WTC11 (cell line): ENCODE measurements at regions not wholly inside any gene's neighbourhood (a gene's known extent, or its start where the extent isn't known, plus 50 kb on each side); places are given as distances from the start of the nearest gene placed in this dataset.

ENCODE experiments used
- ATAC-seq: fragments of 200-7000 bp; cut with Tn5 transposase; 2 replicates; pipeline ENCODE4 v1.10.0; 2021; ENCODE audit warnings: mild to moderate bottlenecking, moderate library complexity
- CTCF ChIA-PET: fragments of 300-600 bp; sonication (Branson Sonifier 250); formaldehyde crosslinking; loops from one replicate; lab custom pipeline; 2021; ENCODE audit warnings: antibody characterized with exemption; lab: Charles Lee
- POLR2A ChIA-PET: fragments of 350-600 bp; sonication (Branson Sonifier 250); formaldehyde crosslinking; loops from one replicate; lab custom pipeline; 2021; ENCODE audit warnings: antibody characterized with exemption; lab: Charles Lee
- DNase-seq: peaks from one replicate; pipeline ENCODE4 v3.0.0; 2021; ENCODE audit warnings: low spot score
- H3K27ac Mint-ChIP-seq: 2 replicates; pipeline ENCODE4 v1.8.0; 2021; ENCODE audit warnings: mixed read lengths
- H3K27me3 Mint-ChIP-seq: 2 replicates; pipeline ENCODE4 v1.8.0; 2021; ENCODE audit warnings: low read depth, mild to moderate bottlenecking, moderate library complexity, mixed read lengths
- H3K36me3 Mint-ChIP-seq: 2 replicates; pipeline ENCODE4 v1.8.0; 2021; ENCODE audit warnings: mixed read lengths
- H3K4me1 Mint-ChIP-seq: 2 replicates; pipeline ENCODE4 v1.8.0; 2022; ENCODE audit warnings: mixed read lengths
- H3K4me3 Mint-ChIP-seq: 2 replicates; pipeline ENCODE4 v1.8.0; 2021; ENCODE audit warnings: mild to moderate bottlenecking, moderate library complexity, mixed read lengths
- H3K9me3 Mint-ChIP-seq: 2 replicates; pipeline ENCODE4 v1.8.0; 2021; ENCODE audit warnings: mixed read lengths
- CREM ChIP-seq: sonication (generic); formaldehyde crosslinking; IDR thresholded peaks from 2 replicates; pipeline ENCODE4 v1.8.1; 2022; ENCODE audit warnings: mild to moderate bottlenecking, missing genetic modification reagents, moderate library complexity
- FOXK1 ChIP-seq: sonication (generic); formaldehyde crosslinking; IDR thresholded peaks from 2 replicates; pipeline ENCODE4 v1.8.0; 2022; ENCODE audit warnings: mild to moderate bottlenecking, moderate library complexity, missing genetic modification reagents
- JAZF1 ChIP-seq: fragments of 250-450 bp; sonication (Bioruptor Pico); IDR thresholded peaks from 2 replicates; pipeline ENCODE4 v1.9.0; 2021; ENCODE audit warnings: moderate library complexity, mild to moderate bottlenecking, inconsistent platforms
- MYBL2 ChIP-seq: sonication (generic); formaldehyde crosslinking; IDR thresholded peaks from 2 replicates; pipeline ENCODE4 v1.8.1; 2023; ENCODE audit warnings: mild to moderate bottlenecking, moderate library complexity, missing genetic modification reagents
- NFATC4 ChIP-seq: fragments of 250-450 bp; sonication (Bioruptor Pico); IDR thresholded peaks from 2 replicates; pipeline ENCODE4 v1.9.0; 2021; ENCODE audit warnings: mild to moderate bottlenecking
- NR1H2 ChIP-seq: sonication (generic); formaldehyde crosslinking; IDR thresholded peaks from 2 replicates; pipeline ENCODE4 v1.9.0; 2021; ENCODE audit warnings: mild to moderate bottlenecking, moderate library complexity, missing genetic modification reagents
- NR3C1 ChIP-seq: sonication (generic); formaldehyde crosslinking; conservative IDR thresholded peaks from 2 replicates; pipeline ENCODE4 v1.8.1; 2023; ENCODE audit warnings: low read depth, mild to moderate bottlenecking, missing genetic modification reagents
- RELA ChIP-seq: sonication (generic); formaldehyde crosslinking; IDR thresholded peaks from 2 replicates; pipeline ENCODE4 v1.8.1; 2022; ENCODE audit warnings: missing genetic modification reagents, mild to moderate bottlenecking, borderline replicate concordance
- SOX15 ChIP-seq: fragments of 250-450 bp; sonication (Bioruptor Pico); IDR thresholded peaks from 2 replicates; pipeline ENCODE4 v1.9.0; 2021; ENCODE audit warnings: mild to moderate bottlenecking
- SP1 ChIP-seq: sonication (generic); formaldehyde crosslinking; conservative IDR thresholded peaks from 2 replicates; pipeline ENCODE4 v1.8.1; 2022; ENCODE audit warnings: missing genetic modification reagents
- STAT6 ChIP-seq: sonication (generic); formaldehyde crosslinking; conservative IDR thresholded peaks from 2 replicates; pipeline ENCODE4 v1.8.1; 2023; ENCODE audit warnings: mild to moderate bottlenecking, low read depth, missing genetic modification reagents, moderate library complexity
- TEAD4 ChIP-seq: sonication (generic); formaldehyde crosslinking; IDR thresholded peaks from 2 replicates; pipeline ENCODE4 v1.8.0; 2022; ENCODE audit warnings: mild to moderate bottlenecking, missing genetic modification reagents
- ZNF219 ChIP-seq: sonication (generic); formaldehyde crosslinking; IDR thresholded peaks from 2 replicates; pipeline ENCODE4 v1.8.0; 2023; ENCODE audit warnings: missing genetic modification reagents, mild to moderate bottlenecking, borderline replicate concordance
- ZSCAN18 ChIP-seq: fragments of 250-450 bp; sonication (Bioruptor Pico); IDR thresholded peaks from 2 replicates; pipeline ENCODE4 v2.1.2; 2022; ENCODE audit warnings: mild to moderate bottlenecking, moderate library complexity
- TF ChIP-seq, protein P1 (sequence below): fragments of 200-600 bp; IDR thresholded peaks from 2 replicates; pipeline ENCODE4 v1.8.0; 2022; ENCODE audit warnings: antibody characterized with exemption
- TF ChIP-seq, protein P2 (sequence below): fragments of 250-450 bp; sonication (Bioruptor Pico); IDR thresholded peaks from 2 replicates; pipeline ENCODE4 v1.9.0; 2021; ENCODE audit warnings: moderate library complexity, mild to moderate bottlenecking, inconsistent platforms, borderline replicate concordance
- TF ChIP-seq, protein P3 (sequence below): fragments of 250-450 bp; sonication (Bioruptor Pico); IDR thresholded peaks from 2 replicates; pipeline ENCODE4 v1.9.0; 2021; ENCODE audit warnings: mild to moderate bottlenecking, borderline replicate concordance

DNA sequence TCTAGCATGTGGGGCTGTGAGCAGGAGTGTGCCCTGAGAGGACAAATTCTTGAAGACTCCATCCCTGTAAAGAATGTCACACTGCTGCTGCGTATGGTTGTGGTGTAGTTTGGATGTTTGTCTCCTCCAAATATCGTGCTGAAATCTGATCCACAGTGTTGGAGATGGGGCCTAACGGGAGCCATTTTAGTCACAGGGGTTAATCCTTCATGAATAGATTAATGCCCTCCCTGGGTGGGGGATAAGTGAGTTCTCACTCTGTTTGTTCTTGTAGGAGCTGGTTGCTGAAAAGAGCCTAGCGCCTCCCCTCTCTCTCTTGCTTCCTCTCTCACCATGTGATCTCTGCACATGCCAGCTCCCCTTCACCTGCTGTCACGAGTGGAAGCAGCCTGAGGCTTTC, 94.5 kb upstream of the VASH1 start:
- POLR2A ChIA-PET = no interaction called here
- Mint-ChIP-seq H3K4me3 (no peak overlapping the region), H3K36me3 (peaks cover 4% of the 10 kb centered on the region), H3K27me3 (peaks cover 5% of the 10 kb centered on the region; the same call in 1 of the 2 replicates), H3K27ac (no peak overlapping the region), H3K9me3 (peaks cover 12% of the 10 kb centered on the region), H3K4me1 (peaks cover 8% of the 10 kb centered on the region; the same call in 1 of the 2 replicates)
- ATAC-seq = peak; percentile 63
- TF ChIP-seq, protein P1, sequence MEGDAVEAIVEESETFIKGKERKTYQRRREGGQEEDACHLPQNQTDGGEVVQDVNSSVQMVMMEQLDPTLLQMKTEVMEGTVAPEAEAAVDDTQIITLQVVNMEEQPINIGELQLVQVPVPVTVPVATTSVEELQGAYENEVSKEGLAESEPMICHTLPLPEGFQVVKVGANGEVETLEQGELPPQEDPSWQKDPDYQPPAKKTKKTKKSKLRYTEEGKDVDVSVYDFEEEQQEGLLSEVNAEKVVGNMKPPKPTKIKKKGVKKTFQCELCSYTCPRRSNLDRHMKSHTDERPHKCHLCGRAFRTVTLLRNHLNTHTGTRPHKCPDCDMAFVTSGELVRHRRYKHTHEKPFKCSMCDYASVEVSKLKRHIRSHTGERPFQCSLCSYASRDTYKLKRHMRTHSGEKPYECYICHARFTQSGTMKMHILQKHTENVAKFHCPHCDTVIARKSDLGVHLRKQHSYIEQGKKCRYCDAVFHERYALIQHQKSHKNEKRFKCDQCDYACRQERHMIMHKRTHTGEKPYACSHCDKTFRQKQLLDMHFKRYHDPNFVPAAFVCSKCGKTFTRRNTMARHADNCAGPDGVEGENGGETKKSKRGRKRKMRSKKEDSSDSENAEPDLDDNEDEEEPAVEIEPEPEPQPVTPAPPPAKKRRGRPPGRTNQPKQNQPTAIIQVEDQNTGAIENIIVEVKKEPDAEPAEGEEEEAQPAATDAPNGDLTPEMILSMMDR = no peak
- TF ChIP-seq TEAD4 (no peak), SP1 (CRISPR knock-in tag) (no peak), NR1H2 (CRISPR knock-in tag) (no peak), CREM (CRISPR knock-in tag) (no peak), ZSCAN18 (CRISPR knock-in tag) (no peak)
- DNase-seq = no peak
- CTCF ChIA-PET = no interaction called here

- ChIA-PET POLR2A (no interaction called here), CTCF (interaction anchor here (0.6 kb wide), 1 partner anchor 256 kb away, joined by 3 read pairs; no protein-coding TSS in a partner anchor)
- Mint-ChIP-seq H3K4me3 (no peak overlapping the region), H3K4me1 (peaks cover 8% of the 10 kb centered on the region; the same call in 1 of the 2 replicates), H3K27me3 (peaks cover 5% of the 10 kb centered on the region; the same call in 1 of the 2 replicates), H3K36me3 (peaks cover 4% of the 10 kb centered on the region), H3K9me3 (peaks cover 10% of the 10 kb centered on the region; the same call in 1 of the 2 replicates), H3K27ac (no peak overlapping the region)
- no peak for TF ChIP-seq MYBL2 (CRISPR knock-in tag)
- TF ChIP-seq NR3C1 (CRISPR knock-in tag) = no peak
- TF ChIP-seq JAZF1 (CRISPR knock-in tag) = no peak
- TF ChIP-seq SOX15 (CRISPR knock-in tag) = no peak
- TF ChIP-seq NFATC4 = no peak
- no peak for TF ChIP-seq SP1 (CRISPR knock-in tag)
- TF ChIP-seq, protein P2, sequence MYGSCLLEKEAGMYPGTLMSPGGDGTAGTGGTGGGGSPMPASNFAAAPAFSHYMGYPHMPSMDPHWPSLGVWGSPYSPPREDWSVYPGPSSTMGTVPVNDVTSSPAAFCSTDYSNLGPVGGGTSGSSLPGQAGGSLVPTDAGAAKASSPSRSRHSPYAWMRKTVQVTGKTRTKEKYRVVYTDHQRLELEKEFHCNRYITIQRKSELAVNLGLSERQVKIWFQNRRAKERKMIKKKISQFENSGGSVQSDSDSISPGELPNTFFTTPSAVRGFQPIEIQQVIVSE (CRISPR knock-in tag) = no peak
- TF ChIP-seq ZNF219 (CRISPR knock-in tag) = no peak
- TF ChIP-seq, protein P3, sequence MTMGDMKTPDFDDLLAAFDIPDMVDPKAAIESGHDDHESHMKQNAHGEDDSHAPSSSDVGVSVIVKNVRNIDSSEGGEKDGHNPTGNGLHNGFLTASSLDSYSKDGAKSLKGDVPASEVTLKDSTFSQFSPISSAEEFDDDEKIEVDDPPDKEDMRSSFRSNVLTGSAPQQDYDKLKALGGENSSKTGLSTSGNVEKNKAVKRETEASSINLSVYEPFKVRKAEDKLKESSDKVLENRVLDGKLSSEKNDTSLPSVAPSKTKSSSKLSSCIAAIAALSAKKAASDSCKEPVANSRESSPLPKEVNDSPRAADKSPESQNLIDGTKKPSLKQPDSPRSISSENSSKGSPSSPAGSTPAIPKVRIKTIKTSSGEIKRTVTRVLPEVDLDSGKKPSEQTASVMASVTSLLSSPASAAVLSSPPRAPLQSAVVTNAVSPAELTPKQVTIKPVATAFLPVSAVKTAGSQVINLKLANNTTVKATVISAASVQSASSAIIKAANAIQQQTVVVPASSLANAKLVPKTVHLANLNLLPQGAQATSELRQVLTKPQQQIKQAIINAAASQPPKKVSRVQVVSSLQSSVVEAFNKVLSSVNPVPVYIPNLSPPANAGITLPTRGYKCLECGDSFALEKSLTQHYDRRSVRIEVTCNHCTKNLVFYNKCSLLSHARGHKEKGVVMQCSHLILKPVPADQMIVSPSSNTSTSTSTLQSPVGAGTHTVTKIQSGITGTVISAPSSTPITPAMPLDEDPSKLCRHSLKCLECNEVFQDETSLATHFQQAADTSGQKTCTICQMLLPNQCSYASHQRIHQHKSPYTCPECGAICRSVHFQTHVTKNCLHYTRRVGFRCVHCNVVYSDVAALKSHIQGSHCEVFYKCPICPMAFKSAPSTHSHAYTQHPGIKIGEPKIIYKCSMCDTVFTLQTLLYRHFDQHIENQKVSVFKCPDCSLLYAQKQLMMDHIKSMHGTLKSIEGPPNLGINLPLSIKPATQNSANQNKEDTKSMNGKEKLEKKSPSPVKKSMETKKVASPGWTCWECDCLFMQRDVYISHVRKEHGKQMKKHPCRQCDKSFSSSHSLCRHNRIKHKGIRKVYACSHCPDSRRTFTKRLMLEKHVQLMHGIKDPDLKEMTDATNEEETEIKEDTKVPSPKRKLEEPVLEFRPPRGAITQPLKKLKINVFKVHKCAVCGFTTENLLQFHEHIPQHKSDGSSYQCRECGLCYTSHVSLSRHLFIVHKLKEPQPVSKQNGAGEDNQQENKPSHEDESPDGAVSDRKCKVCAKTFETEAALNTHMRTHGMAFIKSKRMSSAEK (CRISPR knock-in tag) = no peak
- ATAC-seq = no peak
- no peak for DNase-seq
These were observed 91.5 kb upstream of the VASH1 start for GRCh38 chr14:76669770-76670169.

DNA sequence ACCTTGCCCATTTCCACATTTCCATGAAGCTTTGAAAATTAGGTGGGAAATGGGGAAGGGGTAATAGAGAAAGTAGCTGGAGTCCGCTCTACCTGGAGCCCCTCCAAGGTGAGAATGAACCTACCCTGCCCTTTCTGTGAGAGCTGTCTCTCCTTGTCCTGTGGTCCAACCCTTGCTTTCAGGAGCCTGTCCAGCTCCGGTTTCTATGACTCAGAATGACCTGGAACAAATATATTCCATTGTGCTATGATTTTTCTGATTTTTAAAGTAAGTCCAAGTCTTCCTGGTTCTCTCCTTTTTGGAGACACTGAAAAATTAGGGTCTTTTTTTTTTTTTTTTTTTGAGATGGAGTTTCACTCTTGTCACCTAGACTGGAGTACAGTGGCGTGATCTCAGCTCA, 89.1 kb upstream of the VASH1 start:
- H3K4me3 Mint-ChIP-seq = no peak overlapping the region
- ATAC-seq (no peak), DNase-seq (no peak)
- H3K9me3 Mint-ChIP-seq = peaks cover 10% of the 10 kb centered on the region; the same call in 1 of the 2 replicates
- peaks cover 4% of the 10 kb centered on the region for H3K36me3 Mint-ChIP-seq
- ChIA-PET CTCF (no interaction called here), POLR2A (no interaction called here)
- 0 out of 2 replicates have a peak, but pooled peaks cover 3% of the 10 kb centered on the region for H3K27me3 Mint-ChIP-seq
- no peaks in the 10 kb centered on the region for H3K4me1 Mint-ChIP-seq
- H3K27ac Mint-ChIP-seq = no peak overlapping the region
- TF ChIP-seq SOX15 (CRISPR knock-in tag) = no peak
- no peak for TF ChIP-seq FOXK1
- TF ChIP-seq RELA (CRISPR knock-in tag) = no peak
- TF ChIP-seq, protein P2 (CRISPR knock-in tag) = no peak
- TF ChIP-seq NR1H2 (CRISPR knock-in tag) = no peak
- no peak for TF ChIP-seq NFATC4
- TF ChIP-seq STAT6 (CRISPR knock-in tag) = no peak
- TF ChIP-seq, protein P1 = no peak
